ENCODE measurements at regions not wholly inside any gene's neighbourhood (a gene's known extent, or its start where the extent isn't known, plus 50 kb on each side); places are given as distances from the start of the nearest gene placed in this dataset.

GRCh38 chr1:235059221-235059620 is 69.4 kb downstream of the TOMM20 start:
- POLR2A ChIA-PET = no interaction called here

GRCh38 chr1:235058695-235059094 is 69.9 kb downstream of the TOMM20 start:
- CTCF ChIA-PET = no interaction called here
- H3K79me2 ChIP-seq (ENCODE audit: insufficient read depth, low read length) = no peaks in the 10 kb centered on the region
- no peak overlapping the region for H3K9ac ChIP-seq (ENCODE audit: low read length)
- RAD21 ChIA-PET (ENCODE audit: low non-redundant PET in 1 of 2, low total read pairs in 2 of 2, uncharacterized antibody in 2 of 2, unreplicated experiment in 2 of 2) = no interaction called here
- H2AFZ ChIP-seq (ENCODE audit: low read depth, low read length, poor library complexity, severe bottlenecking) = no peak overlapping the region
- H3K36me3 ChIP-seq (ENCODE audit: control insufficient read depth in 1 of 2, insufficient read depth in 2 of 2, low read length in 2 of 2) = no peaks in the 10 kb centered on the region
- ATAC-seq = no peak
- no peak overlapping the region for H3K4me2 ChIP-seq (ENCODE audit: low read length)
- DNase-seq (ENCODE audit: low read depth, low spot score) = no peak
- no peaks in the 10 kb centered on the region for H4K20me1 ChIP-seq (ENCODE audit: insufficient read depth)
- intact Hi-C loops (cut with micrococcal nuclease) = no loop called here
- H3K9me2 ChIP-seq (ENCODE audit: insufficient read depth) = no peaks in the 10 kb centered on the region
- no peak overlapping the region for H3K27ac ChIP-seq (ENCODE audit: low read depth, low read length)
- POLR2A ChIA-PET = no interaction called here
- H3K27me3 ChIP-seq (ENCODE audit: insufficient read depth, low read length) = no peaks in the 10 kb centered on the region; the same call in 1 of the 2 replicates
- H3K9me3 ChIP-seq (ENCODE audit: control insufficient read depth in 1 of 2, insufficient read depth in 1 of 2, low read depth in 1 of 2, low read length in 2 of 2) = no peaks in the 10 kb centered on the region
- no peak overlapping the region for H3K4me3 ChIP-seq (replicated peaks in 1 of 2; ENCODE audit: low read depth in 1 of 2, low read length in 2 of 2)
- TF ChIP-seq CEBPB (IDR thresholded peaks at IDR 0.05; ENCODE audit: low read depth) = no peak
- no peak for TF ChIP-seq ELF1 (IDR thresholded peaks at IDR 0.05; ENCODE audit: borderline replicate concordance, low read depth)
- TF ChIP-seq POLR2AphosphoS5 (IDR thresholded peaks at IDR 0.05; ENCODE audit: low read depth, low read length) = no peak
- no peak for TF ChIP-seq YY1 (IDR thresholded peaks at IDR 0.05; ENCODE audit: extremely low read depth, insufficient replicate concordance, low read depth, low read length)
- no peak for TF ChIP-seq MAX (IDR thresholded peaks at IDR 0.05)
- TF ChIP-seq JUND (IDR thresholded peaks at IDR 0.05) = no peak
- TF ChIP-seq ZBTB33 (IDR thresholded peaks at IDR 0.05; ENCODE audit: extremely low read depth, insufficient replicate concordance, low read length) = no peak
- TF ChIP-seq SIN3A (IDR thresholded peaks at IDR 0.05; ENCODE audit: low read depth) = no peak
- no peak for TF ChIP-seq EGR1 (IDR thresholded peaks at IDR 0.05; ENCODE audit: low read depth)
- TF ChIP-seq FOSL1 (IDR thresholded peaks at IDR 0.05; ENCODE audit: low read depth) = no peak
- no TSS peak for BruUV-seq (replicated peaks)
- peaks cover 0 to 15% of the 10 kb centered on the region in 2 experiments; a peak in 3 of 4 replicates for H3K4me1 ChIP-seq (ENCODE audit: control insufficient read depth in 1 of 2, insufficient read depth in 2 of 2, low read length in 2 of 2)

More at GRCh38 chr1:235059221-235059620, 69.4 kb downstream of the TOMM20 start:
- no peaks in the 10 kb centered on the region for H3K36me3 ChIP-seq (ENCODE audit: control insufficient read depth in 1 of 2, insufficient read depth in 2 of 2, low read length in 2 of 2)
- no peak overlapping the region for H3K27ac ChIP-seq (ENCODE audit: low read depth, low read length)
- H3K27me3 ChIP-seq (ENCODE audit: insufficient read depth, low read length) = no peaks in the 10 kb centered on the region; the same call in 1 of the 2 replicates
- H3K4me3 ChIP-seq (replicated peaks in 1 of 2; ENCODE audit: low read depth in 1 of 2, low read length in 2 of 2) = no peak overlapping the region
- ChIA-PET CTCF (no interaction called here), RAD21 (ENCODE audit: low non-redundant PET in 1 of 2, low total read pairs in 2 of 2, uncharacterized antibody in 2 of 2, unreplicated experiment in 2 of 2) (no interaction called here)
- BruUV-seq (replicated peaks) = no TSS peak
- ATAC-seq (no peak), DNase-seq (ENCODE audit: low read depth, low spot score) (no peak)
- peaks cover 0 to 15% of the 10 kb centered on the region in 2 experiments; a peak in 3 of 4 replicates for H3K4me1 ChIP-seq (ENCODE audit: control insufficient read depth in 1 of 2, insufficient read depth in 2 of 2, low read length in 2 of 2)
- H3K79me2 ChIP-seq (ENCODE audit: insufficient read depth, low read length) = no peaks in the 10 kb centered on the region
- TF ChIP-seq EGR1 (IDR thresholded peaks at IDR 0.05; ENCODE audit: low read depth) = no peak
- no peaks in the 10 kb centered on the region for H3K9me2 ChIP-seq (ENCODE audit: insufficient read depth)
- intact Hi-C loops (cut with micrococcal nuclease) = no loop called here
- H3K9ac ChIP-seq (ENCODE audit: low read length) = no peak overlapping the region
- no peaks in the 10 kb centered on the region for H4K20me1 ChIP-seq (ENCODE audit: insufficient read depth)
- no peak overlapping the region for H2AFZ ChIP-seq (ENCODE audit: low read depth, low read length, poor library complexity, severe bottlenecking)
- no peaks in the 10 kb centered on the region for H3K9me3 ChIP-seq (ENCODE audit: control insufficient read depth in 1 of 2, insufficient read depth in 1 of 2, low read depth in 1 of 2, low read length in 2 of 2)
- no peak overlapping the region for H3K4me2 ChIP-seq (ENCODE audit: low read length)
